PC-9 (cell line): ENCODE measurements at regions not wholly inside any gene's neighbourhood (a gene's known extent, or its start where the extent isn't known, plus 50 kb on each side); places are given as distances from the start of the nearest gene placed in this dataset.

Source experiments
- BruUV-seq: library from RNA; stranded (reverse); fragments of 400-500 nt; replicated peaks from 2 replicates; lab custom pipeline; 2021; lab: Mats Ljungman, UMichigan
- CTCF ChIA-PET: fragments of 300-600 bp; sonication (Branson Sonifier 250); formaldehyde crosslinking; loops from one replicate; lab custom pipeline; 2022; ENCODE audit warnings: antibody characterized with exemption; lab: Charles Lee
- POLR2A ChIA-PET: fragments of 300-600 bp; sonication (Branson Sonifier 250); formaldehyde crosslinking; loops from one replicate; lab custom pipeline; 2022; ENCODE audit warnings: antibody characterized with exemption; ENCODE audit not compliant: unreplicated experiment; lab: Charles Lee
- DNase-seq, 2 experiments: peaks; one replicate each; pipeline versions ENCODE4 v3.0.0 to v3.0.0-alpha.2; 2015 to 2022; ENCODE audit warnings: mixed read lengths in 1 of 2
- H2AFZ ChIP-seq: fragments of 200-600 bp; sonication (generic); 2 replicates; pipeline ENCODE4 v1.8.1; 2017; ENCODE audit warnings: antibody characterized with exemption
- H3F3A ChIP-seq: fragments of 200-600 bp; sonication (generic); 2 replicates; pipeline ENCODE4 v1.8.1; 2017; ENCODE audit warnings: antibody characterized with exemption, mild to moderate bottlenecking, low read depth; ENCODE audit not compliant: insufficient read depth
- H3K27ac ChIP-seq: fragments of 200-600 bp; sonication (generic); 2 replicates; pipeline ENCODE4 v1.6.1; 2016; ENCODE audit warnings: mixed run types
- H3K27me3 ChIP-seq: fragments of 200-600 bp; sonication (generic); 2 replicates; pipeline ENCODE4 v1.6.1; 2016; ENCODE audit warnings: low read depth, mixed run types; ENCODE audit not compliant: insufficient read depth
- H3K36me3 ChIP-seq: fragments of 200-600 bp; sonication (generic); 2 replicates; pipeline ENCODE4 v1.6.1; 2016; ENCODE audit warnings: low read depth, mixed run types
- H3K4me1 ChIP-seq: fragments of 200-600 bp; sonication (generic); replicated peaks from 2 replicates; pipeline ENCODE4 v1.6.1; 2016; ENCODE audit warnings: mixed run types; ENCODE audit not compliant: insufficient read depth
- H3K4me2 ChIP-seq: fragments of 200-600 bp; sonication (generic); 2 replicates; pipeline ENCODE4 v1.6.1; 2017; ENCODE audit warnings: mixed run types
- H3K4me3 ChIP-seq: fragments of 200-600 bp; sonication (generic); 2 replicates; pipeline ENCODE4 v1.6.1; 2016; ENCODE audit warnings: mixed run types
- H3K79me2 ChIP-seq: fragments of 200-600 bp; sonication (generic); 2 replicates; pipeline ENCODE4 v1.6.1; 2017; ENCODE audit warnings: low read depth, mixed run types
- H3K9me2 ChIP-seq: fragments of 200-600 bp; sonication (generic); 2 replicates; pipeline ENCODE4 v1.8.1; 2017; ENCODE audit warnings: mild to moderate bottlenecking; ENCODE audit not compliant: insufficient read depth
- H3K9me3 ChIP-seq: fragments of 200-600 bp; sonication (generic); 2 replicates; pipeline ENCODE4 v1.8.1; 2016; ENCODE audit warnings: low read depth; ENCODE audit not compliant: insufficient read depth
- H4K20me1 ChIP-seq: fragments of 200-600 bp; sonication (generic); 2 replicates; pipeline ENCODE4 v1.8.1; 2017; ENCODE audit not compliant: insufficient read depth
- CTCF ChIP-seq: fragments of 200-600 bp; sonication (generic); conservative IDR thresholded peaks from 2 replicates; pipeline ENCODE4 v1.6.1; 2017; ENCODE audit warnings: mixed run types, antibody characterized with exemption, mild to moderate bottlenecking, moderate library complexity
- EZH2 ChIP-seq: fragments of 200-600 bp; sonication (generic); IDR thresholded peaks from 2 replicates; pipeline ENCODE4 v1.8.0; 2017; ENCODE audit warnings: antibody characterized with exemption, low read depth
- intact Hi-C: fragments of 100-400 bp; cut with micrococcal nuclease; formaldehyde crosslinking; loops from one replicate; pipeline ENCODE4 v1.10.0; 2022; ENCODE audit not compliant: unreplicated experiment

- H3K9me2 ChIP-seq: no peaks in the 10 kb centered on the region; the same call in 1 of the 2 replicates
Observed at GRCh38 chrX:5756616-5757015, 472.1 kb downstream of the NLGN4X start.

DNA sequence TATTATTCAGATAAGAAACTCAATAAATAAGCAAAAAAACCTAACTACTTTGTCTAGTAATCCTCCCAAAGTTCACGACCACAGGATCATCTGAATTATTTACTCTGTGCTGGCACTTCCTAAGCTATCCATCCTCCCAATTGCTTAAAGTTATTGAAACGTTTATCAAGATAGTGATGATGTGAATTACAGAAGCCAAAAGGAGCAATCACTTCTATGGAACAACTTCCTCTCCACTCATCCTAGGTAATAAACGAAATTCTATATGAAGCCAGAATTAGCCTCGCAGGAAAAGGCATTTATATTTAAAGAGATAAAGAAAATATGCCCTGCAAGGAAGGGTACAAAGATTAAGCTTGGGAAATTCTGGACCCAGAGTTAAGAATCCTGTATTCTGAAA lies 475.4 kb downstream of the NLGN4X start:
- Histone ChIP-seq H3K27ac (no peak overlapping the region), H3K4me2 (no peak overlapping the region), H3K36me3 (no peaks in the 10 kb centered on the region), H3K9me2 (no peaks in the 10 kb centered on the region; the same call in 1 of the 2 replicates), H3K9me3 (no peaks in the 10 kb centered on the region), H3K4me1 (no peaks in the 10 kb centered on the region), H3K4me3 (no peak overlapping the region), H4K20me1 (no peaks in the 10 kb centered on the region), H2AFZ (no peak overlapping the region), H3K79me2 (no peaks in the 10 kb centered on the region), H3F3A (no peaks in the 10 kb centered on the region), H3K27me3 (no peaks in the 10 kb centered on the region)
- TF ChIP-seq EZH2 (no peak), CTCF (no peak)
- intact Hi-C loops: no loop called here
- BruUV-seq: no TSS peak
- CTCF ChIA-PET: no interaction called here
- no peak for DNase-seq
- POLR2A ChIA-PET: no interaction called here

More at GRCh38 chrX:5756616-5757015, 472.1 kb downstream of the NLGN4X start:
- Histone ChIP-seq H3K4me3 (no peak overlapping the region), H3K4me2 (no peak overlapping the region), H2AFZ (no peak overlapping the region), H3K36me3 (no peaks in the 10 kb centered on the region), H3K79me2 (no peaks in the 10 kb centered on the region), H3K27me3 (no peaks in the 10 kb centered on the region), H4K20me1 (no peaks in the 10 kb centered on the region), H3K9me3 (no peaks in the 10 kb centered on the region), H3F3A (no peaks in the 10 kb centered on the region), H3K4me1 (no peaks in the 10 kb centered on the region), H3K27ac (no peak overlapping the region)
- intact Hi-C loops: no loop called here
- BruUV-seq: no TSS peak
- TF ChIP-seq CTCF: no peak
- no peak for TF ChIP-seq EZH2
- CTCF ChIA-PET: no interaction called here
- DNase-seq: no peak
- POLR2A ChIA-PET: no interaction called here

- no TSS peak for BruUV-seq
- H3K4me1 ChIP-seq: no peaks in the 10 kb centered on the region
- no peaks in the 10 kb centered on the region for H3K9me3 ChIP-seq
- POLR2A ChIA-PET: no interaction called here
- no peak overlapping the region for H2AFZ ChIP-seq
- no peaks in the 10 kb centered on the region for H3K79me2 ChIP-seq
- H3K9me2 ChIP-seq: no peaks in the 10 kb centered on the region
- H3K27ac ChIP-seq: no peak overlapping the region
- TF ChIP-seq EZH2: no peak
- no peak for TF ChIP-seq CTCF
- CTCF ChIA-PET: no interaction called here
- H3K4me2 ChIP-seq: no peak overlapping the region
- H3K36me3 ChIP-seq: no peaks in the 10 kb centered on the region
- no peak for DNase-seq
- no peaks in the 10 kb centered on the region for H3K27me3 ChIP-seq
- H3F3A ChIP-seq: no peaks in the 10 kb centered on the region
- intact Hi-C loops: no loop called here
- H4K20me1 ChIP-seq: no peaks in the 10 kb centered on the region
- H3K4me3 ChIP-seq: no peak overlapping the region
Observed at GRCh38 chrX:5752831-5753230, 475.8 kb downstream of the NLGN4X start.
